ENCODE measurements at regions not wholly inside any gene's neighbourhood (a gene's known extent, or its start where the extent isn't known, plus 50 kb on each side); places are given as distances from the start of the nearest gene placed in this dataset.

DNA sequence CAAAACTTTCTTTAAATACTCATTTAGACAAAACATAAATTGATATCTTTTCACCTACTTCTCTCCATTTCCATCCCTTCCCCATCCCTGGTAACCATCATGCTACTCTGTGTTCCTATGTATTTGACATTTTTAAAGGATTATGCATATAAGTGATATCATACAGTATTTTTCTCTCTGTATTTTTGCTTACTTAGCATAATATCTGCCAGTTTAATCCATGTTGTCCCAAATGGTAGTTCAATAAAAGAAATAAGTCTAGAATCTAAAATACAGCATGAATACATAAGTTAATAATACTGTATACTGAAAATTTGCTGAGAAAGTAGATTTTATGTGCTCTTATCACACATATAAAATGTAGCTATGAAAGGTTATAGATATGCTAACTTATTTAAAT is 190.3 kb upstream of the NAV3 start:
- ChIA-PET RAD21 (ENCODE audit: unreplicated experiment) (no interaction called here), POLR2A (no interaction called here), CTCF (no interaction called here), SMC1A (ENCODE audit: uncharacterized antibody, unreplicated experiment) (no interaction called here)
- no peaks in the 10 kb centered on the region for H3K9me3 ChIP-seq (replicated peaks; ENCODE audit: control insufficient read depth, insufficient read depth, low read length)
- H3K4me1 ChIP-seq (ENCODE audit: control insufficient read depth, insufficient read depth, low read length): no peaks in the 10 kb centered on the region
- H4K20me1 ChIP-seq (ENCODE audit: control insufficient read depth, insufficient read depth): no peaks in the 10 kb centered on the region
- no peak overlapping the region for H2AFZ ChIP-seq (ENCODE audit: control insufficient read depth, low read depth, low read length)
- H3K27me3 ChIP-seq (replicated peaks in 1 of 2; ENCODE audit: control insufficient read depth in 2 of 2, insufficient read depth in 2 of 2, low read length in 1 of 2): no peaks in the 10 kb centered on the region
- H3K36me3 ChIP-seq (ENCODE audit: control insufficient read depth in 2 of 2, insufficient read depth in 2 of 2, low read length in 1 of 2): no peaks in the 10 kb centered on the region
- in situ Hi-C loops (cut with MboI): no loop called here
- H3K4me2 ChIP-seq (ENCODE audit: control insufficient read depth, insufficient read depth): no peak overlapping the region
- no TSS peak for BruUV-seq (replicated peaks)
- TF ChIP-seq, protein P1, sequence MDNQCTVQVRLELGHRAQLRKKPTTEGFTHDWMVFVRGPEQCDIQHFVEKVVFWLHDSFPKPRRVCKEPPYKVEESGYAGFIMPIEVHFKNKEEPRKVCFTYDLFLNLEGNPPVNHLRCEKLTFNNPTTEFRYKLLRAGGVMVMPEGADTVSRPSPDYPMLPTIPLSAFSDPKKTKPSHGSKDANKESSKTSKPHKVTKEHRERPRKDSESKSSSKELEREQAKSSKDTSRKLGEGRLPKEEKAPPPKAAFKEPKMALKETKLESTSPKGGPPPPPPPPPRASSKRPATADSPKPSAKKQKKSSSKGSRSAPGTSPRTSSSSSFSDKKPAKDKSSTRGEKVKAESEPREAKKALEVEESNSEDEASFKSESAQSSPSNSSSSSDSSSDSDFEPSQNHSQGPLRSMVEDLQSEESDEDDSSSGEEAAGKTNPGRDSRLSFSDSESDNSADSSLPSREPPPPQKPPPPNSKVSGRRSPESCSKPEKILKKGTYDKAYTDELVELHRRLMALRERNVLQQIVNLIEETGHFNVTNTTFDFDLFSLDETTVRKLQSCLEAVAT (IDR thresholded peaks at IDR 0.05): no peak
- TF ChIP-seq, protein P2, sequence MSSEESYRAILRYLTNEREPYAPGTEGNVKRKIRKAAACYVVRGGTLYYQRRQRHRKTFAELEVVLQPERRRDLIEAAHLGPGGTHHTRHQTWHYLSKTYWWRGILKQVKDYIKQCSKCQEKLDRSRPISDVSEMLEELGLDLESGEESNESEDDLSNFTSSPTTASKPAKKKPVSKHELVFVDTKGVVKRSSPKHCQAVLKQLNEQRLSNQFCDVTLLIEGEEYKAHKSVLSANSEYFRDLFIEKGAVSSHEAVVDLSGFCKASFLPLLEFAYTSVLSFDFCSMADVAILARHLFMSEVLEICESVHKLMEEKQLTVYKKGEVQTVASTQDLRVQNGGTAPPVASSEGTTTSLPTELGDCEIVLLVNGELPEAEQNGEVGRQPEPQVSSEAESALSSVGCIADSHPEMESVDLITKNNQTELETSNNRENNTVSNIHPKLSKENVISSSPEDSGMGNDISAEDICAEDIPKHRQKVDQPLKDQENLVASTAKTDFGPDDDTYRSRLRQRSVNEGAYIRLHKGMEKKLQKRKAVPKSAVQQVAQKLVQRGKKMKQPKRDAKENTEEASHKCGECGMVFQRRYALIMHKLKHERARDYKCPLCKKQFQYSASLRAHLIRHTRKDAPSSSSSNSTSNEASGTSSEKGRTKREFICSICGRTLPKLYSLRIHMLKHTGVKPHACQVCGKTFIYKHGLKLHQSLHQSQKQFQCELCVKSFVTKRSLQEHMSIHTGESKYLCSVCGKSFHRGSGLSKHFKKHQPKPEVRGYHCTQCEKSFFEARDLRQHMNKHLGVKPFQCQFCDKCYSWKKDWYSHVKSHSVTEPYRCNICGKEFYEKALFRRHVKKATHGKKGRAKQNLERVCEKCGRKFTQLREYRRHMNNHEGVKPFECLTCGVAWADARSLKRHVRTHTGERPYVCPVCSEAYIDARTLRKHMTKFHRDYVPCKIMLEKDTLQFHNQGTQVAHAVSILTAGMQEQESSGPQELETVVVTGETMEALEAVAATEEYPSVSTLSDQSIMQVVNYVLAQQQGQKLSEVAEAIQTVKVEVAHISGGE (CRISPR knock-in tag; IDR thresholded peaks at IDR 0.05): no peak
- TF ChIP-seq, protein P3, sequence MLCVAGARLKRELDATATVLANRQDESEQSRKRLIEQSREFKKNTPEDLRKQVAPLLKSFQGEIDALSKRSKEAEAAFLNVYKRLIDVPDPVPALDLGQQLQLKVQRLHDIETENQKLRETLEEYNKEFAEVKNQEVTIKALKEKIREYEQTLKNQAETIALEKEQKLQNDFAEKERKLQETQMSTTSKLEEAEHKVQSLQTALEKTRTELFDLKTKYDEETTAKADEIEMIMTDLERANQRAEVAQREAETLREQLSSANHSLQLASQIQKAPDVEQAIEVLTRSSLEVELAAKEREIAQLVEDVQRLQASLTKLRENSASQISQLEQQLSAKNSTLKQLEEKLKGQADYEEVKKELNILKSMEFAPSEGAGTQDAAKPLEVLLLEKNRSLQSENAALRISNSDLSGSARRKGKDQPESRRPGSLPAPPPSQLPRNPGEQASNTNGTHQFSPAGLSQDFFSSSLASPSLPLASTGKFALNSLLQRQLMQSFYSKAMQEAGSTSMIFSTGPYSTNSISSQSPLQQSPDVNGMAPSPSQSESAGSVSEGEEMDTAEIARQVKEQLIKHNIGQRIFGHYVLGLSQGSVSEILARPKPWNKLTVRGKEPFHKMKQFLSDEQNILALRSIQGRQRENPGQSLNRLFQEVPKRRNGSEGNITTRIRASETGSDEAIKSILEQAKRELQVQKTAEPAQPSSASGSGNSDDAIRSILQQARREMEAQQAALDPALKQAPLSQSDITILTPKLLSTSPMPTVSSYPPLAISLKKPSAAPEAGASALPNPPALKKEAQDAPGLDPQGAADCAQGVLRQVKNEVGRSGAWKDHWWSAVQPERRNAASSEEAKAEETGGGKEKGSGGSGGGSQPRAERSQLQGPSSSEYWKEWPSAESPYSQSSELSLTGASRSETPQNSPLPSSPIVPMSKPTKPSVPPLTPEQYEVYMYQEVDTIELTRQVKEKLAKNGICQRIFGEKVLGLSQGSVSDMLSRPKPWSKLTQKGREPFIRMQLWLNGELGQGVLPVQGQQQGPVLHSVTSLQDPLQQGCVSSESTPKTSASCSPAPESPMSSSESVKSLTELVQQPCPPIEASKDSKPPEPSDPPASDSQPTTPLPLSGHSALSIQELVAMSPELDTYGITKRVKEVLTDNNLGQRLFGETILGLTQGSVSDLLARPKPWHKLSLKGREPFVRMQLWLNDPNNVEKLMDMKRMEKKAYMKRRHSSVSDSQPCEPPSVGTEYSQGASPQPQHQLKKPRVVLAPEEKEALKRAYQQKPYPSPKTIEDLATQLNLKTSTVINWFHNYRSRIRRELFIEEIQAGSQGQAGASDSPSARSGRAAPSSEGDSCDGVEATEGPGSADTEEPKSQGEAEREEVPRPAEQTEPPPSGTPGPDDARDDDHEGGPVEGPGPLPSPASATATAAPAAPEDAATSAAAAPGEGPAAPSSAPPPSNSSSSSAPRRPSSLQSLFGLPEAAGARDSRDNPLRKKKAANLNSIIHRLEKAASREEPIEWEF (IDR thresholded peaks at IDR 0.05; ENCODE audit: insufficient replicate concordance, low read depth, low read length): no peak
- no peak for TF ChIP-seq ZNF207 (IDR thresholded peaks at IDR 0.05; ENCODE audit: borderline replicate concordance)
- intact Hi-C loops (cut with micrococcal nuclease; ENCODE audit: unreplicated experiment): no loop called here
- no peak overlapping the region for H3K9ac ChIP-seq (ENCODE audit: control insufficient read depth, insufficient read depth, low read length)
- no peak overlapping the region for H3K4me3 ChIP-seq
- ATAC-seq: no peak
- DNase-seq (ENCODE audit: low read depth, low spot score): no peak
- no peak for FAIRE-seq
- H3K79me2 ChIP-seq (ENCODE audit: control insufficient read depth, insufficient read depth, low read length): no peaks in the 10 kb centered on the region
- no peak overlapping the region for H3K27ac ChIP-seq (ENCODE audit: control insufficient read depth, insufficient read depth)

All from GM12878 (cell line).